CD4-positive, alpha-beta memory T cell (primary cell): ENCODE measurements at regions not wholly inside any gene's neighbourhood (a gene's known extent, or its start where the extent isn't known, plus 50 kb on each side); places are given as distances from the start of the nearest gene placed in this dataset.

Source experiments
- CTCF ChIA-PET: fragments of 350-600 bp; sonication (Branson Sonifier 250); formaldehyde crosslinking; loops from one replicate; lab custom pipeline; 2021; ENCODE audit warnings: inconsistent platforms; ENCODE audit not compliant: partially characterized antibody; lab: Charles Lee
- POLR2A ChIA-PET: fragments of 350-600 bp; sonication (Branson Sonifier 250); formaldehyde crosslinking; loops from one replicate; lab custom pipeline; 2021; ENCODE audit not compliant: partially characterized antibody; lab: Charles Lee
- DNase-seq, 5 donors: peaks; one replicate each; pipeline versions ENCODE4 v3.0.0 to v3.0.0-alpha.2; 2020 to 2022; ENCODE audit warnings: mixed read lengths in 1 of 5
- H3K27ac ChIP-seq: one replicate; pipeline ENCODE4 v1.7.0; 2013; ENCODE audit warnings: low read depth, low read length
- H3K27me3 ChIP-seq: 2 replicates; pipeline ENCODE4 v1.7.0; 2013; ENCODE audit warnings: mild to moderate bottlenecking, low read length, moderate library complexity; ENCODE audit not compliant: insufficient read depth
- H3K36me3 ChIP-seq: 2 replicates; pipeline ENCODE4 v1.7.0; 2013; ENCODE audit warnings: mild to moderate bottlenecking, low read length, moderate library complexity; ENCODE audit not compliant: insufficient read depth
- H3K4me1 ChIP-seq: 2 replicates; pipeline ENCODE4 v1.7.0; 2013; ENCODE audit warnings: mild to moderate bottlenecking, low read length, moderate library complexity; ENCODE audit not compliant: insufficient read depth
- H3K4me3 ChIP-seq, 2 donors: one replicate each; pipeline ENCODE4 v1.7.0; 2013; ENCODE audit warnings: low read length in 2 of 2, mild to moderate bottlenecking in 1 of 2
- H3K9me3 ChIP-seq, 2 donors: one replicate each; pipeline ENCODE4 v1.7.0; 2013; ENCODE audit warnings: low read length in 2 of 2, control low read depth in 1 of 2; ENCODE audit not compliant: control insufficient read depth in 1 of 2
- H3K27ac Mint-ChIP-seq, 7 donors: one replicate each; pipeline ENCODE4 v1.8.0; 2020 to 2021; ENCODE audit warnings: mixed read lengths in 7 of 7, mild to moderate bottlenecking in 6 of 7, inconsistent platforms in 3 of 7, moderate library complexity in 3 of 7
- H3K27me3 Mint-ChIP-seq, 2 donors: one replicate each; pipeline ENCODE4 v1.8.0; 2020 to 2021; ENCODE audit warnings: mixed read lengths in 2 of 2
- H3K36me3 Mint-ChIP-seq, 2 donors: one replicate each; pipeline ENCODE4 v1.8.0; 2020 to 2021; ENCODE audit warnings: mixed read lengths in 2 of 2, inconsistent platforms in 1 of 2, mild to moderate bottlenecking in 1 of 2
- H3K4me1 Mint-ChIP-seq, 4 donors: one replicate each; pipeline ENCODE4 v1.8.0; 2020 to 2021; ENCODE audit warnings: mixed read lengths in 4 of 4, mild to moderate bottlenecking in 1 of 4
- H3K4me3 Mint-ChIP-seq, 8 donors: one replicate each; pipeline ENCODE4 v1.8.0; 2020 to 2021; ENCODE audit warnings: mixed read lengths in 8 of 8, mild to moderate bottlenecking in 7 of 8, moderate library complexity in 6 of 8, inconsistent platforms in 3 of 8
- H3K9me3 Mint-ChIP-seq, 8 donors: one replicate each; pipeline ENCODE4 v1.8.0; 2020 to 2021; ENCODE audit warnings: mixed read lengths in 8 of 8, mild to moderate bottlenecking in 5 of 8, inconsistent platforms in 3 of 8, moderate library complexity in 1 of 8
- intact Hi-C: fragments of 100-400 bp; cut with micrococcal nuclease; formaldehyde crosslinking; loops from one replicate; pipeline ENCODE4 v1.15.1; 2023

DNA sequence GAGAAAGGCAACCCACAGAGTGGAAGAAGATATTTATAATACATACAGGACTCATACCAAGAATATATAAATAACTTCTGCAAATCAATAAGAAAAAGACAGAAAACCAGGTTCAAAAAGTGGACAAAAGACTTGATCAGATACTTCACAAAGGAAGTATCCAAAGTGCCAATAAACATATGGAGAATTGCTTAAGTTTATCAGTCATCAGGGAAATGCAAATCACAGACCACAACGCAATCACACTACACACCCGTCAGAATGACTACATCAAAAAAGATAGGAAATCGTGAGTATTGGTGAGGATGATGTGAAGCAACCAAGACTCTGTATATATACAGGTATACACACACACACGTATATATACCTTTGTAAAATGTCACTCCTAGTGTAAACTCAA, 180.6 kb downstream of the FAM43A start:
- Histone ChIP-seq H3K9me3 (no peaks in the 10 kb centered on the region), H3K4me1 (no peaks in the 10 kb centered on the region), H3K4me3 (no peak overlapping the region), H3K27me3 (no peaks in the 10 kb centered on the region), H3K27ac (no peak overlapping the region), H3K36me3 (no peaks in the 10 kb centered on the region)
- H3K27ac Mint-ChIP-seq = no peak overlapping the region
- H3K36me3 Mint-ChIP-seq = no peaks in the 10 kb centered on the region
- H3K9me3 Mint-ChIP-seq = peaks cover 0 to 2% (median 0%) of the 10 kb centered on the region in 8 donors
- H3K27me3 Mint-ChIP-seq = peaks cover 20 to 22% of the 10 kb centered on the region in 2 donors
- CTCF ChIA-PET = no interaction called here
- no peak overlapping the region for H3K4me3 Mint-ChIP-seq
- H3K4me1 Mint-ChIP-seq = no peaks in the 10 kb centered on the region
- no peak for DNase-seq
- intact Hi-C loops = no loop called here
- POLR2A ChIA-PET = no interaction called here

DNA sequence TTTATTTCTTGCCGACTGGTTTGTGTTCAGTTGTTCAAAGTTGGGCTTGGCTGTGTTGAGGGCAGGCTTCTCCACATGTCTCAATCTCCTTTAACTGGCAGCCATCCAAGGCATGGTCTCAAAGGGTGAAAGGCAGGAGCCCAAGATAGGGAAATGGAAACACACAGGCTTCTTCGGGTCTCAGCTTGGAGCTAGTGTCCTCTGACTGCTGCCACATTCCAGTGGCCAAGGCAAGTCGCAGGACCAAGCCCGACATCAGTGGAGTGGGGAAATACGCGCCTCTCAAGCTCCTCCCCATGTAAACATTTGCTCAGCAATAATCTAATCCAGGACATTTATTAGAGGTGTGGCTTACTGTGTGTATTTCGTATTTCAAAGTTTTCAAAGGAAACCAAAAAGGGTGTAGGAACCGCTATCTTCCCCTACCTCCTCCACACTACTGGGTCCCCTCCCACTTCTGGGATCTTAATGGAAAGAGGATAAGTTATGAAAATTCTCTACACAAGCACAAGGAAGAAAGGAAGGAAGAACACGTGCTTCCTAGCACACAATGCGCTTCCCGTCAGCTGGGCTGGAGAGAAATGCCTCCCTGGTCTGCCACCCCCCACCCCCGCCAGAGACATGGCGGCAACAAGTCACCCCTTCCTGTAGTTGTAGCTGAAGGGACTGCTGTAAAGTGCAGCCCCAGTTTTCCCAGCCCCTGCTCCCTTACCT, 181.7 kb downstream of the FAM43A start:
- no peak for DNase-seq
- no peaks in the 10 kb centered on the region for H3K36me3 Mint-ChIP-seq
- no peak overlapping the region for H3K4me3 Mint-ChIP-seq
- Histone ChIP-seq H3K9me3 (no peaks in the 10 kb centered on the region), H3K4me3 (no peak overlapping the region), H3K27me3 (no peaks in the 10 kb centered on the region), H3K4me1 (no peaks in the 10 kb centered on the region), H3K27ac (no peak overlapping the region), H3K36me3 (no peaks in the 10 kb centered on the region)
- ChIA-PET CTCF (no interaction called here), POLR2A (no interaction called here)
- H3K27me3 Mint-ChIP-seq = peaks cover 21 to 23% of the 10 kb centered on the region in 2 donors
- peaks cover 0 to 2% (median 0%) of the 10 kb centered on the region in 8 donors for H3K9me3 Mint-ChIP-seq
- H3K4me1 Mint-ChIP-seq = no peaks in the 10 kb centered on the region
- intact Hi-C loops = no loop called here
- no peak overlapping the region for H3K27ac Mint-ChIP-seq

DNA sequence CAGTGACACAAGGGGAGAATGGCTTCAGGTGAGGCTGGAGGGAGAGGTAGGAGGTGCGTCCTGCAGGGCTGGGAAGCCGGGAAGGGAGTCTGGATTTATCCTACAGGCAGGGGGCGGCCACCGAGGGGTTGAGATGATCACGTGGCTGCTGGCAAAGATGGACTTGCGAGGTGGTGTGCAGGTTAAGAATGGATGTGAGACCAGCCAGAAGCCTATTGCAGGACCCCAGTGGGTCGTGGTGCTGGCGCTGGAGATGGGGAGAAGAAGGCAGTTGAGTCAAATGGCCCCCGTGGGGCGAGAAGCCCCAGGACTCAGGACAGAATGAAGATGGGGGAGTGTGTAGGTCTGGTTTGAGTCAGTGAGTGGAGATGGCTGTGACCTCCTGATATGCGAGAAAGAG, 183.1 kb downstream of the FAM43A start:
- Mint-ChIP-seq H3K9me3 (peaks cover 0 to 2% (median 0%) of the 10 kb centered on the region in 8 donors), H3K27ac (no peak overlapping the region), H3K36me3 (no peaks in the 10 kb centered on the region), H3K27me3 (peaks cover 11 to 16% of the 10 kb centered on the region in 2 donors), H3K4me3 (no peak overlapping the region), H3K4me1 (no peaks in the 10 kb centered on the region)
- H3K4me3 ChIP-seq = no peak overlapping the region
- DNase-seq = no peak
- H3K4me1 ChIP-seq = no peaks in the 10 kb centered on the region
- intact Hi-C loops = no loop called here
- H3K27me3 ChIP-seq = no peaks in the 10 kb centered on the region
- no peak overlapping the region for H3K27ac ChIP-seq
- CTCF ChIA-PET = no interaction called here
- H3K36me3 ChIP-seq = no peaks in the 10 kb centered on the region
- POLR2A ChIA-PET = no interaction called here
- no peaks in the 10 kb centered on the region for H3K9me3 ChIP-seq

DNA sequence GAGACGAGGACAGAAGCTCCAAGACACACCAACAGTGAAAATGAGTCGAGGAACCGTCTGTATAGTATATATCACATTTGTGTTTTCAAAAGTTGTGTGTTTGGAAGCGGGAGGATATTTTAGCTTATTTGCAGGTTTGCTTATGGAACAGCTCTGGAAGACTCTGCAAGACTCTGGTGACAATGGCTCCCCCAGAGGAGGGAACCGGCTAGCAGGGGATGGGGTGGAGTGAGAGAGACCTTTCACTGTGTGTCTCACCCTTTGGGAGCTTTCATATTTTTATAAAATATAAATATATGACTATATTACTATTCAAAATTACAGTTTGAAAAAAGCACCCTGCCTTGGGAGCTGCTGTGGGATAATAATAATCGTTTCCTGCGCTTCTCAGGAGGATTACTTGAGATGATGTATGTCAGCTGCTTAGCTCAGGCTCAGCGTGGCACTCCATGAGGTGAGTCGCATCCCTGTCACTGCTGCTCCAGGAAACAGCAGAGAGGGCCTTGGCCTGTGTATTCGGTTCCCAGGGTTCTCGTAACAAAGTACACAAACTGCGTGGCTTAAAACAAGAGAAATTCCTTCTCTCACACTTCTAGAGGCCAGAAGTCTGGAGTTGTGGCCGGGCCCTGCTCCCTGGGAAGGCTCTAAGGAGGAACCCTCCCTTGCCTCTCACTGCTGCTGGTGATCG, 183.9 kb downstream of the FAM43A start:
- H3K4me1 ChIP-seq = no peaks in the 10 kb centered on the region
- no peak overlapping the region for H3K4me3 ChIP-seq
- intact Hi-C loops = no loop called here
- no peak for DNase-seq
- ChIA-PET CTCF (no interaction called here), POLR2A (no interaction called here)
- Mint-ChIP-seq H3K4me3 (no peak overlapping the region), H3K4me1 (no peaks in the 10 kb centered on the region), H3K9me3 (peaks cover 0 to 2% (median 0%) of the 10 kb centered on the region in 8 donors), H3K36me3 (no peaks in the 10 kb centered on the region), H3K27ac (no peak overlapping the region), H3K27me3 (peaks cover 11 to 15% of the 10 kb centered on the region in 2 donors)
- no peaks in the 10 kb centered on the region for H3K9me3 ChIP-seq
- H3K27ac ChIP-seq = no peak overlapping the region
- H3K36me3 ChIP-seq = no peaks in the 10 kb centered on the region
- H3K27me3 ChIP-seq = no peaks in the 10 kb centered on the region

DNA sequence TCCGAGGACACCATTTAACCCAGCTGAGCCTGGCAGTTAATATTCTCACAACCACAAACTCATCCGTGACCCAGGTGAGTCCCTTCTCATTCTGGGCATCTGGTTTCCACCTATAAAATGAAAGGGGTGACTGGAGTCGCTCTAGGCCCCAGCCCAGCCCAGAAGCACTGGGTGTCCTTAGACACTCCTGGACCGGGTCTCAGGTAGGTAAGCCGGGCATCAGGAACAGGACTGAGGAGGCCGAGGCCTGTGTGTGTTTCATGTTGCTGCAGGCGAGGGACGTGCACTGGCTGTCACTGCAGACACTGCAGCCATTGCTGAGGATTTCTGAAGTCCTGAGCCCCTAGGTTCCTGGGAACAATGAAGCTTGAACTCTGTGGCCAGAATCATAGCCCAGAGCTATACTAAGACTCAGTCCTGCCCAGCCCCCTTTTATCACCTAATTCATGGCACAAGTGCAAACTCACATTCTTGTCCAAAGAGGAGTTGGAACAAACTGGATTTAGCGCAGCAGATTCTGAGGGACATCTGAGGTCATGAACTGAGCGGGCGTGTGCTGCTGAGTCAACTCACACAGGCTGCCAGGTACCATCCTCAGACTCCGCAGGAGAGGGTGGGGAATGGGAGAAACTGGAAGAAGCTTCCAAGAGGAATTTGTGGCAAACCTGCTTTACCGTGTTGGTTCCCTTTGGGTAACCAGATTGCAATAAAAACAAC, 184.9 kb downstream of the FAM43A start:
- H3K27ac Mint-ChIP-seq = no peak overlapping the region
- no peaks in the 10 kb centered on the region for H3K4me1 ChIP-seq
- no peak overlapping the region for H3K27ac ChIP-seq
- DNase-seq = no peak
- H3K4me1 Mint-ChIP-seq = no peaks in the 10 kb centered on the region
- no peaks in the 10 kb centered on the region for H3K36me3 ChIP-seq
- H3K36me3 Mint-ChIP-seq = no peaks in the 10 kb centered on the region
- H3K27me3 ChIP-seq = no peaks in the 10 kb centered on the region
- no peaks in the 10 kb centered on the region for H3K9me3 ChIP-seq
- ChIA-PET CTCF (no interaction called here), POLR2A (no interaction called here)
- H3K4me3 Mint-ChIP-seq = no peak overlapping the region
- H3K9me3 Mint-ChIP-seq = peaks cover 0 to 2% (median 0%) of the 10 kb centered on the region in 8 donors
- intact Hi-C loops = no loop called here
- no peak overlapping the region for H3K4me3 ChIP-seq
- H3K27me3 Mint-ChIP-seq = peaks cover 11 to 14% of the 10 kb centered on the region in 2 donors

DNA sequence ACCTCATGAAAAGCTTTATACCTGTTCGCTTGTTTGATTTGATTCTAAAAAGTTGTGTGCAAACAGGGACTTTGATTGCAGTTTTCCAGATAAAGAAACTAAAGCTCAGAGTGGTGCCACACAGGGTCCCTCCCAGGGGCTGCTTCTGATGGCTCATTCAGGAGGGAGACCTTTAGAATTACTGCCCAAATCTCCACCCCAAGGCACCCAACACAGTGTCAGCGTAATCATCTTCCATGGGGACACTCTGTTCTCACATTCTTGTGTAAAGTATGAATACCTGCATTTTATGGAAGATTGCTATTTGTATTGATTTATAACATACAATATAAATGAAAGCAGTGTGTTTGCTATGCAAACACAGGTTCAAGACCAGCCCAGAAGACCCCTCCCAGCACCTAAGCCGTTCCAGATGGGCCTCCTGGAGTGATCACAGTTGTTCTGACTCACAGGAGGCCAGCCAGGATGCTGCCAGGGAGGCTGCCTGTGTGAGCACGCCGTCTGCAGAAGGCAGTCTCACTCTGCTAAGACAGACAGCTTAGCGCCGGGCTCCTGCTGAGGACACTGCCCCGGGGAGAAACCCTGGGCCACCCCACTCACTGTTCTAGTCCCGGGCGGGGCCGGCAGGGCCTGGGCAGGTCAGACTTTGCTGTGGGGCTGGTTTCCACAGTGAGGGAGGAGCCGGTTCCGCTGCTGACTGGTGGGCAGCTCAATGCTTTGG, 185.6 kb downstream of the FAM43A start:
- intact Hi-C loops = no loop called here

More for the DNA sequence above, 185.6 kb downstream of the FAM43A start:
- Mint-ChIP-seq H3K27me3 (peaks cover 11 to 15% of the 10 kb centered on the region in 2 donors), H3K4me3 (no peak overlapping the region), H3K4me1 (no peaks in the 10 kb centered on the region), H3K9me3 (peaks cover 0 to 2% (median 0%) of the 10 kb centered on the region in 8 donors), H3K27ac (no peak overlapping the region), H3K36me3 (no peaks in the 10 kb centered on the region)
- Histone ChIP-seq H3K27ac (no peak overlapping the region), H3K4me1 (no peaks in the 10 kb centered on the region), H3K4me3 (no peak overlapping the region), H3K27me3 (no peaks in the 10 kb centered on the region), H3K9me3 (no peaks in the 10 kb centered on the region), H3K36me3 (no peaks in the 10 kb centered on the region)
- ChIA-PET POLR2A (no interaction called here), CTCF (no interaction called here)
- no peak for DNase-seq
